B cell (primary cell): ENCODE measurements at regions not wholly inside any gene's neighbourhood (a gene's known extent, or its start where the extent isn't known, plus 50 kb on each side); places are given as distances from the start of the nearest gene placed in this dataset.

Experiments used
- EZH2 ChIP-seq: IDR thresholded peaks from 2 replicates; pipeline ENCODE4 v1.6.1; 2012; ENCODE audit warnings: borderline replicate concordance, low read depth, mild to moderate bottlenecking, moderate library complexity, low read length; ENCODE audit not compliant: insufficient read depth, poor library complexity, severe bottlenecking
- TF ChIP-seq, protein P1 (sequence below): fragments of 200-600 bp; IDR thresholded peaks from one replicate; pipeline ENCODE4 v1.8.0; 2022; ENCODE audit warnings: antibody characterized with exemption, mild to moderate bottlenecking

DNA sequence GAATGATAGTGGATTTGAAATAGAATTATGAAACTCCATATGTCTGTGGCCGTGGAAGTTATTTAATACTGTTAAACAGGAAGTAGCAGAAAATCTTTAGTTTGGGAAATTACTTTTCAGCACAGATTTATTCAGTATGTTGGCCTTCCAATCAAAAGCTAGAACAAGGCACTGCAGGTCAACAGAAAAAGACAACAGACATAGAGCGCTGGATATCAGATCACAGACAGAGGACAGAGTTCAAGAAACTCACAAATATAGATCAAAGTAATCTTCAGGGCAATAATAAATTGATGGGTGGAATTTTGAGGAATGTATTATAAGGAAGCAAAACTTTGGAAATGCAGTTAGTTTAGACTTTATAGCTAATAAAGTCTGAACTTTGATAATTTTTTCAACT, 159.5 kb upstream of the TMCO5A start:
- TF ChIP-seq, protein P1, sequence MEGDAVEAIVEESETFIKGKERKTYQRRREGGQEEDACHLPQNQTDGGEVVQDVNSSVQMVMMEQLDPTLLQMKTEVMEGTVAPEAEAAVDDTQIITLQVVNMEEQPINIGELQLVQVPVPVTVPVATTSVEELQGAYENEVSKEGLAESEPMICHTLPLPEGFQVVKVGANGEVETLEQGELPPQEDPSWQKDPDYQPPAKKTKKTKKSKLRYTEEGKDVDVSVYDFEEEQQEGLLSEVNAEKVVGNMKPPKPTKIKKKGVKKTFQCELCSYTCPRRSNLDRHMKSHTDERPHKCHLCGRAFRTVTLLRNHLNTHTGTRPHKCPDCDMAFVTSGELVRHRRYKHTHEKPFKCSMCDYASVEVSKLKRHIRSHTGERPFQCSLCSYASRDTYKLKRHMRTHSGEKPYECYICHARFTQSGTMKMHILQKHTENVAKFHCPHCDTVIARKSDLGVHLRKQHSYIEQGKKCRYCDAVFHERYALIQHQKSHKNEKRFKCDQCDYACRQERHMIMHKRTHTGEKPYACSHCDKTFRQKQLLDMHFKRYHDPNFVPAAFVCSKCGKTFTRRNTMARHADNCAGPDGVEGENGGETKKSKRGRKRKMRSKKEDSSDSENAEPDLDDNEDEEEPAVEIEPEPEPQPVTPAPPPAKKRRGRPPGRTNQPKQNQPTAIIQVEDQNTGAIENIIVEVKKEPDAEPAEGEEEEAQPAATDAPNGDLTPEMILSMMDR: no peak
- TF ChIP-seq EZH2: no peak
